DMS 273 (cell line): ENCODE measurements at regions not wholly inside any gene's neighbourhood (a gene's known extent, or its start where the extent isn't known, plus 50 kb on each side); places are given as distances from the start of the nearest gene placed in this dataset.
"Not testable (repeated sequence)": the region's sequence is repeated elsewhere in the genome, so short reads cannot be mapped to it uniquely, and the experiment has no call there.

Source experiments
- DNase-seq: peaks from one replicate; lab custom pipeline; 2025; ENCODE audit not compliant: unreplicated experiment; lab: John Stamatoyannopoulos, UW

DNA sequence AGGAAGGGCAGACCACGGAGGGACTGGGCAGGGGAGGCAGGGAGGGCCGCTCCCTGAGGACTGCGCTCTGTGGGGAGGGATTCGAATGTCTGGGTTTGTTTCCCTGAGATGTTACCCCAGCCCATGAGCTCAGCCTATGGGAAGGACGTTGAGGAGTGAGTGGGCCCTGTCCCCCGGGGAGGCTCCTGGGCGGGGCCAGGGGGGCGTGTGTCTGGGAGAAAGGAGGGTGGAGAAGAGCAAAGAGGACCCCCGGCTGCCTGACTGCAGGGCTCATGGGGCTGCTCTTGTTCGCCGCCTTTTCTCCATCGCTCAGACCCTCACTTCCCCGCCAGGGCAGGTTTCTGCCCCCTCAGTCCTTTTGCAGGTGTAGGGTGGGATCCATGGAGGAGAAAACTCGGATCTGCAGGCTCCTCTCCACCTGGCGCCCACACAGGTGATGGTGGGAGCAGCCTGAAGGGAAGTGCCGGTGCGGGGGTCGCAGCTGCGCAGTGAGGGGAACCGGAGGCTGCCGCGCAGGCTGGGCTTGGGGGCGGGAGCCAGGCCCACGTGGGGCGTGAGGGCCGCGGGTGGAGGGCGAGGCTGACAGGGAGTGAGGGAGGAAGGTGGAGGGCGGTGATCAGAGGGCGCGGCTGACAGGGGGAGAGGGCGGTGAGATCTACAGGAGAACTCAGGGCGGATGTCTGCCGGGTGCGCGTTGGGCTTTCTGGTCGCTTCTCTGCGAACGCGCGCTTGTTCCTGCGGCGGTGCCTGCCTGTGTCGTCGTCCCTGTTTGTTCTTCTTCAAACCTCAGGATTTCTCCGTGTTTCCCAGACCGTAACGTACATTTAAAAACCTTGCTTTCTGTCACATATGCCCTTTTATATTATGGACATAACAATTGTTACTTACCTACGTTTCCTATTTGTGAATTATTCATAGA, 198.2 kb upstream of the NPAP1 start:
- not testable (repeated sequence) for DNase-seq

DNA sequence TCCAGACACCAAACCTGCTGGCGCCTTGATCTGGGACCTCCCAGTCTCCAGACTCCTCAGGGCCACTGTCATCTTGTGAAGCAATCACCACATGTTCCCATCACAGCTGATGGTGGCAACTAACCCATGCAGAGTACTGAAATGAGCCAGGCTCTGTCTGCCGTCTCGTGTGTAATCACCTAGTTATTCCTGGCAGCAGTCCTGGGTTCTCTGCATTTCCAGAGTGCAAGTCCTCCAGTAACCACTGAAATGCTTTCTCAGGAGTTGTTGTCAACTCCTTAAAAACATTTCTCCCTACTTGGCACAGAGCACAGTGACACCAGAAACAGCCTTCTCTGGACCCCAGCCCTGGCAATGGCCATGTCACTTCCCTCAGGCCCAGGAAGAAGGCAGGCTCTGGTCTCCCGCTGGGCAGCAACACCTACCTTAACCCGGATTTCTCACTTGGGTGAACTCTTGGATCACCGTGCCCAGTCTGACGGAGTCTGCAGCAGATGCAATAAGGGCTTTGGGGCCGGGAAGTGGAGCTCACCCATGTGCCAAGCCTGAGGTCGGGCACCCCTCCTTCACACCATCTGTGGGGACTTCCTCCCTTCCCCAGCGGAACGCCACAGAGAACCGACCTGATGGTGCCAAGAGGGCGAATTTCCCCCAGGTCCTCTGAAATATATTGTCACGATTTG, 189.5 kb upstream of the NPAP1 start:
- DNase-seq: not testable (repeated sequence)

DNA sequence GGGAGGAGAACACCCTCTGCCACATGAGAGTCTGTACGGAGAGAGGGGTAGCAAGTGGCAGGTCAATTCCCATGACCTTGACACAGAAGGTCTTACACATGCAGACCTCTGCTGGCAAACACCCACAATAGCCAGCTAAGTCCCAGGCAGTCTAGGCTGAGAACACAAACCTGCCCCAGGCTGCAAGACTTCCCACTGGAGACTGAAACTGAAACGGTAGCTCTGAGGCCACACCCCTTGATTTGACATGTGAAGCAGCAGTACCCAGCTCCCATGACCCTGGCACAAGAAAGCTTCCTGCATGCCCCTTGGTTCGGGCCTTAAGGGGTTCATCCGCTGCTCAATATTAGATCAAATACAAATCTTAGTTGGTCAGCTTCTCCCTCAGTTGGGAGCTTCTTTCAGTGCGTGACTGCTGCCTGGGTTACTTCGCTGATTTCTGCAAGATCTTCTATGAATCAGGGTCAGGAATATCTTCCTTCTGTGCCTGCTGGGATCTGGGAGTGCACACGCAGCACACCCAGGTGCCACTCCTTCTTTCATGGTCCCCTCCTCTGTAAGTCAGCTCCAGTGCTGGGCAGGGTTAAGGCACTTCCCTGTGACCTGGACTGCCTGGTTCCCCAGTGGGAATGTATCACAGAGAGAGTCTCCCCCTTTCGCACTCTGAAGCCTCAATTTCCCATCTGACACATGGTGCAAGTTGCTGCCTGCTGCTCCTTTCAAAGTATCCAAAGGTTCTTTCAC, 187.2 kb upstream of the NPAP1 start:
- DNase-seq: not testable (repeated sequence)

DNA sequence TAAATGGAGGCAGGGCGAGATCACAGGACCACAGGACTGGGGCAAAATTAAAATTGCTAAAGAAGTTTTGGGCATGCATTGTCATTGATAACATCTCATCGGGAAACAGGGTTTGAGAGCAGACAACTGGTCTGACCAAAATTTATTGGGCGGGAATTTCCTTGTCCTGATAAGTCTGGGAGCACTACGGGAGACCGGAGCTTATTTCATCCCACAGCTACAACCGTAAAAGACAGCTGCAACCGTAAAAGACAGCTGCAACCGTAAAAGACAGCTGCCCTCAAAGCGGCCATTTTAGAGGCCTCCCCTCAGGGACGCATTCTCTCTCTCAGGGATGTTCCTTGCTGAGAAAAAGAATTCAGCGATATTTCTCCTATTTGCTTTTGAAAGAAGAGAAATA, 170.4 kb upstream of the NPAP1 start:
- DNase-seq: not testable (repeated sequence)

DNA sequence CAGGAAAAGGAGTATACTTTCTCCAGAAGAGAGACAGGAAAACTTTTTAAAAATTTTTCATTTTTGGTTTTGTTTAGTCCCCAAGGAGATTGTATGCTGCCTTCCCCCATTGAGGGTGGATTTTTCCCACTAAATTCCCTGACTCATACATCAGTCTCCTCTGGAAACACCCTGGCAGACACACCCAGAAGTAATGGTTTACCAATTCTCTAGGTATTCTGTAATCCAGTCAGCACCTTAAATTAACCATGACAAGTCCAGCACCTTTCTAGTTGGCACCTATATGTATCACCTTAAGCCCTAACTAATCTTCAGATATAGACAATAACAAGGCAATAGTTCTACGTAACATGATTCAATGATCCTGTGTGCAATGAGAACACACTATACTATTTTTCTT, 165.9 kb upstream of the NPAP1 start:
- not testable (repeated sequence) for DNase-seq

DNA sequence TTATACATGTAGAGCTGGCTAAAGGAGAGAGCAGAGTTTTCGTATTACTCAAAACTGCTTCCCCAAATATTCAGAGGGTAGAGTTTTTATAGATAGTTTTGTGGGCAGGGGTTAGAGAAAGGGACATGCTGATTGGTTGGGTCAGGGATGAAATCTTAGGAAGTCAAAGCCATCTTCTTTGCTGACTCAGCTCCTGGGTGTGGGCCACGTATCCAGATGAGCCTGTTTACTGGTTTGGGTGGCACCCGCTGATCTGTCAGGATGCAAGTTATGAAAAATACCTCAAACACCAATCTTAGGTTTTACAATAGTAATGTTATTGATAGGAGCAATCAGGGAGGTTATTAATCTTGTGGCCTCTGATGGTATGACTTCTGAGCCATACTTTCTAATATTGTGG, 164.0 kb upstream of the NPAP1 start:
- not testable (repeated sequence) for DNase-seq

DNA sequence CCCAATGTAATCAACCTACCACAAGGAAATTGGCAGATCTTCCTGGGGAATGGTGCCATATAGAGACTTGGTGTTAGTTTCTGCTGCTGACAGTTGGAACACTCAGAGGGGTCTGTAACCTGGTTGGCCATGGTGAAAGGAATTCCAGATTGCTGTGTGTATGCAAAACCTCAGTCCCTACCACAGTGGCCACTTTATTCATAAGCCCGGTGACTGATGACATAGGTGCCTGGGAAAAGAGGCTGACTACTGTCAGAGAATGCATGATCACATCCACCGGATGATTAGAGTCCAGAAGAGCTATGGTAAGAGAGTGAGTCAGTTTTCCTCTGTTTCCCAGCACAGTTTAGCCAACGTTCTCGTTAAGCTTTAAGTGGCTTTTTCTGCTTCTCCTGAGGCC, 156.8 kb upstream of the NPAP1 start:
- DNase-seq: not testable (repeated sequence)

DNA sequence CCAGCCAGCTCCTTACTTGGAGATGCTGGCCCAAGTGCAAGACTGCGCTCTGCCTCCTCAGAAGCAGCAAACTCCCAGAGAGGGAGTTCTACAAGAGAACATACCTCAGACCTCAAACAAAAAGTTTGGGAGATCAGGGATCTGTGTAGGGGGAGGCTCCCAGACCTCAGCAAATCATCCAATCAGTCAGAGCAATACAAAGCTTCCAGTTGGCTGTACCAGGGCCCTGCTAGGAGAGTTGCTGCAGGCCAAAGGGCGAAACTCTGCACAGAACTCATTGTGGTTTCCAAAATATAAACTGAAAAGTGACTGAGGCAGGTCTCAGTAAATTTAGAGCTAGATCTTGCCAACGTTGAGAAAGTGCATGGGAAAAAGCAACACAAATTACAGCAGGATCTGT, 144.3 kb upstream of the NPAP1 start:
- DNase-seq: not testable (repeated sequence)

DNA sequence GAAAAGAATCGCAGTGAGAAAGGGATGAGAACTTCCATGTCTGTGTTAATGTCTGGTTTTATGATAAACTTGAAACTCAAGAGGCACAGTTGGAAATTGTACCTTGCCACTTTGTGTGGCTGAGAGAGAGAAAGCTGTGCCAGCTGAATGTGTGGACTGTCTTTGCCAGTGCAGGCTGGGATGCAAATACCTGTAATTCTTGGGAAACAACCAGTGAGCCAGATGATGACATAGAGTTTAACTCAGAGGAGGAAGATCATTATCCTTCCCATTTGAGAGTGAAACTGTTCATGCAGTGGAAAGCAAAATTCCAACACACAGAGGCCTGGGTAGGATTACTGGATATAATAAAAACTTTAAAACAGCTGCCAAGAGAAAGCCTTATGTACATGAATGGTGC, 141.5 kb upstream of the NPAP1 start:
- DNase-seq: not testable (repeated sequence)

DNA sequence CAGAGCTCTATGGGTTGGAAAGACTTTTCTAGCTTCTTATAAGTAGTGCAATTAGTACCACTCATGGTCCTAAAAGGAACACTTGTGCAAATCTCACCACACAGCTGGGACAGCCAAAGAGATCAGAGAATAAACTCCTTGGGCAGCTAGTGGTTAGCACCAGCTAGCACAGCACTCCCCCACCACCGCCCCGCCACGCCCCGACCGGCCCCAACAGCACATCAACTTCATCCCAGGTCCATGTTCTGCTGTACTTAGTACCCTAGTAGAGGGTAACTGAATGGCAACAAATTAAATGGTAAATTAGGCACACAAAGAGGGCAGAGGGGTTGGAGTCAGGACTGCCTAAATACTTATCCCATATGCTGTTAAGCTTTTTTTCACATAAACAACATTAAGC, 118.3 kb upstream of the NPAP1 start:
- not testable (repeated sequence) for DNase-seq

DNA sequence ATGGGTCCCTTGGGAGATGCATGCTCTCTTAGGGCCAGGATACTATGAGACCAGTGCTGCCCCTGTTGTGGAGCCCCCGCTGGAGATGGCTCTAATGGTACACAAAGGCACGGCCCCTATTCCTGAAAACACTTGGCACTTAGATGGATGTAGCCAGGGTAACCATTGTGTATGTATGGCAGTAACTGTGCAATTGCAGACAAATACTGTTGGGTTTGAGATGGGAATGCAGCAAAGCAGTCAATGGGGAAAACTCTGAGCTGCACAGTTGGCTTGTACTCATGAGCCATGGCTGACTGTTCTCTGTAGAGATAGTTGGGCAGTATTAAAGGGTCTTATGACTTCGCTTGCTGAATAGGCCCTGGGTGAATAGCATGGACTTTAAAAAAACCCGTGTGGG, 67.9 kb upstream of the NPAP1 start:
- no peak for DNase-seq

DNA sequence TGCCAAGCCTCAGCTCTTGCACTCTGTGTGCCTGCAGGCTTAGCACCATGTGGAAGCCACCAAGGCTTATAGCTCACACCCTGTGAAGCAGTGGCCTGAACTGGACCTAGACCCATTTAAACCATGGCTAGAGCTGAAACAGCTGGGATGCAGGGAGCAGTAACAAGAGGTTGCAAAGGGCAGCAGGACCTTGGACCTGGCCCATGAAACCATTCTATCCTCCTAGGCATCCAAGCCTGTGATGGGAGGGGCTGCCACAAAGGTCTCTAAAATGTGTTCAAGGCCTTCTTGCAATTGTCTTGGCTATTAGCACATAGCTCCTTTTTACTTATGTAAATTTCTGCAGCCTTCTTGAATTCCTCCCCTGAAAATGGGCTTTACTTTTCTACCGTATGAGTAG, 57.9 kb upstream of the NPAP1 start:
- no peak for DNase-seq

DNA sequence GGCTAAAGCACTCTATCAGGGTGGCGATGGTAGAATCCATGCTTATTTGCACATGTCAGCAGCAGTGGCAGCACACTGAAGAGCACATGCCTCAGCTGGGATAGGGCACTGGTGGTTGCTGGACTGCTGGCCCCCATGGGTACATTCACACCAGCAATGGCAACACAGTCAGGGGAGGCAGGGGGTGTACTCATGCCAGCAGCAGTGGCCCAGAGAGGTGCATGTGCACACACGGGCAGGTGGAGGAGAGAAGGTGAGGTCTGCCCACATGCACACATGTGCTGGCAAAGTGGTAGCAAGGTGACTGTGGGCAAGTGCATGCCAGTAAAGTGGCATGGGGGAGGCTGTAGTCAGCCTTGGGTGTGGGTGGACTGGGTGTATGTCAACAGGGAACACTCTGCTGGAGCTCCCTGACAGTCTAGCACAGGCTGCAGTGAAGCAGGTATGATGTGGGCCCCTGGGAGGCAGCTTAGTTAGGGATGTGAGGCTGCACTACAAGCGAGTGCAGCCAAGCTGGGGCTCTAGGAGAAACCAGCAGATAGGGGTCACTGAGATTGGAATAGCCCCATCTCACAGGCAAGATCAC, 53.9 kb upstream of the NPAP1 start:
- no peak for DNase-seq
